COLO668 (cell line): ENCODE measurements at regions not wholly inside any gene's neighbourhood (a gene's known extent, or its start where the extent isn't known, plus 50 kb on each side); places are given as distances from the start of the nearest gene placed in this dataset.
"Not testable (repeated sequence)": the region's sequence is repeated elsewhere in the genome, so short reads cannot be mapped to it uniquely, and the experiment has no call there.

Source experiments
- DNase-seq: peaks from one replicate; lab custom pipeline; 2025; ENCODE audit not compliant: unreplicated experiment; lab: John Stamatoyannopoulos, UW

DNA sequence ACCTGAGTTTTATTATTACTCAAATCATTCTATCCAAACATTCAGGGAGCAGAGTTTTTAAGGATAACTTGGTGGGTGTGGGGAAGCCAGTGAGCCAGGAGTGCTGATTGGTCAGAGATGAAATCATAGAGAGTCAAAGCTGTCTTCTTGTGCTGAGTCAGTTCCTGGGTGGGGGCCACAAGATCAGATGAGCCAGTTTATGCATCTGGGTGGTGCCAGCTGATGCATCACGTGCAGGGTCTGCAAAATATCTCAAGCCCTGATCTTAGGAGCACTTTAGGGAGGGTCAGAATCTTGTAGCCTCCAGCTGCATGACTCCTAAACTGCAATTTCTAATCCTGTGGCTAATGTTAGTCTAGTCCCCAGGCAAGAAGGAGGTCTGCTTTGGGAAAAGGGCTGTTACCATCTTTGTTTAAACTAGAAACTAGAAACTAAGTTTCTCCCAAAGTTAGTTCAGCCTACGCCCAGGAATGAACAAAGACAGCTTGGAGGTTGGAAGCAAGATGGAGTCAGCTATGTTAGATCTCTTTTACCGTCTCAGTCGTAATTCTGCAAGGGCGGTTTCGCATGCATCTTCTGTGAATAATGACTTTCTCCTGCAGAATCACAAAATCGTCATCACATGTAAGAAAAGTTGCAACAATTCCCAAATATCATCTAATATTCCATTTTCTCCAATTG, 97.5 kb downstream of the ZNF664 start:
- DNase-seq: not testable (repeated sequence)

DNA sequence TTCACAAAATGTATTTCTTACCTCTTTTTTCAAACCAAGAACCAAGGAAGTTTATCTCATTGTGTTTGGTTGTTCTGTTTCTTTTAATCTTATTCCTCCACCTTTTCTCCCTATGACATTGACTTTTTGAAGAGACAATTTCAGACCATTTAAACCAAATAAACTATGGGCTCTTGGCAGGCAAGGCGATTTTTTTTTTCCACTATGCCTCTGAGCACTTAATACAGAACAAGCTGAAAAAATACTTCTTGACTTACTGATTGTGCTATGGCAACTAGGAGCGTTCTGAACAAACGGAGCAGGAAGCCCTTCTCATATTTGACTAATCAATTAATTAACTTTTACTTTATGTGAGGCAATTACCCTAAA, 98.0 kb downstream of the ZNF664 start:
- no peak for DNase-seq

DNA sequence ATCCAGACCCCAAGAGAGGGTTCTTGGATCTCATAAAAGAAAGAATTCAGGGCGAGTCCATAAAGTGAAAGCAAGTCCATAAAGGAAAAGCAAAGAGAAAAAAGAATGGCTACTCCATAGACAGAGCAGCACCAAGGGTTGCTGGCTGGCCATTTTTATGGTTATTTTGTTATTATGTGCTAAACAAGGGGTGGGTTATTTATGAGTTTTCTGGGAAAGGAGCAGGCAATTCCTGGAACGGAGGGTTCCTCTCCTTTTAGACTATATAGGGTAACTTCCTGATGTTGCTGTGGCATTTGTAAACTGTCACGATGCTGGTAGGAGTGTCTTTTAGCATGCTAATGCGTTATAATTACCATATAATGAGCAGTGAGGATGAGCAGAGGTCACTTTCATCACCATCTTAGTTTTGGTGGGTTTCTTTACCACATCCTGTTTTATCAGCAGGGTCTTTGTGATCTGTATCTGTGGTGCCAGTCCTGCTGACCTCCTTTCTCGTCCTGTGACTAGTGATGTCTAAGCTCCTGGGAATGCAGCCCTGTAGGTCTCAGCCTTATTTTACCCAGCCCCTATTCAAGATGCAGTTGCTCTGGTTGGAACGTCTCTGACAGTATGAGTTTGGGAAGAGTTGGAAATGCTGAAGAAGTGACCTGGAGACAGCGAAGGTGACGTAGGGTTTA, 100.5 kb downstream of the ZNF664 start:
- no peak for DNase-seq

DNA sequence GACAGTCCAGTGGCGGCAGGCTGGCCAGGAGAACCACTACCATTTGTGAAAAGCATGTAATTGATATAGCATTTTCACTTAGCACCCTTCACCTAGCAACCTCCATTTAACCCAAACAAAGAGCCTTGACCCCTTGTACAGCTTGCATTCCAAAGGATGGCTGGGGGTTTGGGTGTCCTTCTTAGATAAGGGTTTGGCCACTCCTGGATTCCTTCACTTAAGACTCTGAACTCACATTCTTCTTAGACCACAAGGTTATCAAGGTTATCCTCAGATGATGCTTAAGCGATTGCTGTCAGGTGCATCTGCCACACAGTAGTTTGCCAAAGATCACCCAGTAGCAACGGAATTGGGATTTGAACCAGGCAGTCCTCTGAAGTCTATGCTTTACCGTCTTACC, 102.8 kb downstream of the ZNF664 start:
- DNase-seq: no peak

DNA sequence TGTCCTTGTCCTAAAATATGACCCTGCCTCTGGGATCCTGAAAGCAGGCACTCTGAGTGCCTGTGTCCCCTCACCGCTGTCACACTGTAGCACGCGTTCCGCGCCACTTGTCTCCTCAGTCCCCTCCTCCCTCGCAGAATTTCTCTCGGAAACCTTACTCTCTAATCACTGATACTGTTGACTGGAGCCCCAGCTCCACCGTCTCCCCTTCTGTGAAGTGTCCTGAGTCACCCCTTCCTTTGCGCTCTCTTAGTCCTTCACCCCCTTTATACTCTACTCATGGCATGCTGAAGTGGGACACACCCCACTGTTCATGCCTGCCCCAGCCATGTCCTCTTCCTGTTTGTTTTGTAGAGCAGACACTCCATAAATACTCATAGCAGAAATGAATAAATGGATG, 104.7 kb downstream of the ZNF664 start:
- no peak for DNase-seq

DNA sequence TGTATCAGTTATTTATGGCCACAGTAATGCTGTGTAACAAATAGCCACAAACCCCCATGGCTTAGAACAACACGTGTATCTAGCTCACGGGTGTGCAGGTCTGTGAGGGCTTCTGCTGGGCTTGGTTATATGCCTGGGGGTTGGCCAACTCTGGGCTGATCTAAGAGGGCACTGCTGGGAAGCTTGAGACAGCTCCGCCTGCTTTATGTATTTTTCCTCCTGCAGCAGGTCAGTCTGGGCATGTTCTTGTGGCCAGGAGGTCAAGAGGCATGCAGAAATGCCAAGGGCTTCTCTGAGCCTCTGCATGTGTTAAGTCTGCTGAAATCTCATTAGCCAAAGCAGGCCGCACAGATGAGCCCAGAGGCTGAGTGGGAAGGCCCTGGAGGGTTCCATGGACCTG, 105.8 kb downstream of the ZNF664 start:
- no peak for DNase-seq

DNA sequence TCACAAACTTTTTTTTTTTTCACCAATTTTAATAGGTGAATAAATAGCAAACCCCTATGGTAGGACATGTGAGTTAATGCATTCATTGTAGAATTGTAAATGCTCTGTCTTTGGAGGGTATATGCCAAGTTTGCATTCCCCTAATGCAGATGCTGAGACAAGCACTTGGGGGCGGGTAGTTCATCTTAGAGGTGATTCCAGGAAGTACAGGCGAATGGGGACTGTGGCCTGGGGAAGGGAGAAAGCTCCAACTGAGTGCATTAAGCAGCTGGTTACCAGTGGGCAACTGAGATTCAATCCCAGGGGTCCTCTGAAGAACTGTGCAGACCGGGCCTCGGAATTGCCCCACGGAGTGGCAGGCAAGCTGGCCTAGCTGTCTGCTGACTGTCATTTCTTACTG, 107.6 kb downstream of the ZNF664 start:
- DNase-seq: no peak

DNA sequence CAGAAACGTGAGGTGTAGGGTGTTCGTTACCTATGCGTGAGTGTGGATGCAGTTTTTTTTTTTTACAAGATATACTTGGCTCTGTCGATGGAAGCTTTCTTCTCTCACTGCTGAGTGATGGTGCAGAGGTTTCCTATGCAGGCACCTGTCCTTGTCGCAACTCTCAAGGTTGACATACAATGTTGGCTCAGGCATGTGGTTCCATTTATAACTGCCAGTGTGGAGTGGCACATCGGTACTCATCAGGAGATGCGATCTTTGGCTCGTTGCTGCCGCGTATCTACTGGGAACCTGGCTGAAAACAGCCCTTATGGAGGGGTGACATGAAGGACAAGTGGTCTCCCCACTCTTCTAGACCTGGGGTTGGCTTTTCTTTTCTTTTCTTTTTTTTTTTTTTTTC, 109.0 kb downstream of the ZNF664 start:
- DNase-seq: no peak

DNA sequence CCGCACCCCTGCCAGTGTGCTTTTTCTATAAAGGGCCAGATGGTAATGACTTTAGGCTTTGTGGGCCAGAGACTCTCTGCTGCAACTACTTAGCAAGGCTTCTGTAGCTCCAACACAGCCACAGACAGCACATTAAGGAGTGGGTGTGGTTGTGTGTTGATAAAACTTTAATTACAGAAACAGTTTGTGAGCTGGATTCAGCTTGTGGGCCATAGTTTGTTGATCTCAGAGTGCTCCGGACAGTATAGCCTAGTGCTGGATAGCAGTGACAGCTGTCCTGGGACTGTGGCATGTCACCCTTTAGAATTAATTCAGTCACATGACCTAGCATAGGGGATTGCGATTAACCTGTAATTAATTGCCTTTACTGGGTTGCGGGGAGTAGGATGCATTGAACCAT, 109.7 kb downstream of the ZNF664 start:
- DNase-seq: no peak

DNA sequence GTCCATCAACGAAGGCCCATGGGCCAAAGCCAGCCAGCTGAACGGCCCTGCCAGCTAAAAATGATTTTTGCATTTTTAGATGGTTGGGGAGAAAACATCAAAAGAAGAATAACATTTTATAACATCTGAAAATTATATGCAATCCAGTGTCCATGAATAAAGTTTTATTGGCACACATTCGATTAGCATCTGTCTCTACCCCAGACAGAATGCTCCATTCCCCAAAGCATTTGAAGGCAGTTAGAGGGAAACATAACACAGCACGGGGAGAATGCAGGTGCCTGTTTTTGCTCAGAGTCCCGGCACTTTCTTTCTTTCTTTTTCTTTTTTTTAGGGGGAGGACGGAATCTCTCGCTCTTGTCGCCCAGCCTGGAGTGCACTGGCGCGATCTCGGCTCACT, 110.7 kb downstream of the ZNF664 start:
- no peak for DNase-seq

DNA sequence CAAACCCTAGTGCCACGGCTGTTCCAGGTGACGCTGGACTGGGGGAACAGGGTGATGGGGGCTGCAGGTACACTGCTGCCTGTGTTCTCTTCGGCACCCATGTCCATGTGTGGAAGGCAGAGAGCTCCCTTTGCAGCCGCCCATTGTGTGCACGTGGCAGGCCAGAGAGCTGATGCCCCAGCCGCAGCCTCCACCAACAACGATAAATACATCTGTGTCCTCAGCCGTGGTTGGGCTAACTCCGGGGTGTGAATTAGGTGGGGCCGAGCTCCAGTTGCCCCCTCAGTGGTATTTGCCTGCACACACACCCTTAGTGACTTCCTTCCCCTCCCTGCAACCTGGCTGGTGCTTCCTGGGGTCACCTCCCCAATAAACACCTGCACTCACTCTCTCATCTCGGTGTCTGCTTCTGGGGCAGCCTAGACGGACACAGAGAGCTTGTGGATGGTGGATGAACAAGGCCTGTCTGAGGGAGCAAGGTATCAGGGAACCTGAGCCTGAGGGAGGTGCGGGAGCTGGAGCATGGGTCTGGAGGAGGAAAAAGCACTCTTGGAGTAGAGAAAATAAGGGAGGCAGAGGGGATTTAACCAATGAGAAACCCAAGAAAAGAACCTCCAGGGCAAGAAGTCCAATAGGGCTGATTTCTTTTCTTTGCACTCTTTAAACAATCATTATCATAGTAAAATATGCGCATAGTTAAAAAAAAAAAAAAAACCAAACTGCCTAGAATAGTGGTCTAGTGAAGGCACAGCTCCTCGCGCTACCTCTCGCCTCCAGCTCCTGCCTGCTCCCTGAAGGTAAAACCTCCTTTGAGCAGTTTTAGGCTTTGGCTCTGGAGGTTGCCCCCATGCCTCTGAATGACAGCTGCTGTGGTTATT, 112.6 kb downstream of the ZNF664 start:
- DNase-seq: no peak

DNA sequence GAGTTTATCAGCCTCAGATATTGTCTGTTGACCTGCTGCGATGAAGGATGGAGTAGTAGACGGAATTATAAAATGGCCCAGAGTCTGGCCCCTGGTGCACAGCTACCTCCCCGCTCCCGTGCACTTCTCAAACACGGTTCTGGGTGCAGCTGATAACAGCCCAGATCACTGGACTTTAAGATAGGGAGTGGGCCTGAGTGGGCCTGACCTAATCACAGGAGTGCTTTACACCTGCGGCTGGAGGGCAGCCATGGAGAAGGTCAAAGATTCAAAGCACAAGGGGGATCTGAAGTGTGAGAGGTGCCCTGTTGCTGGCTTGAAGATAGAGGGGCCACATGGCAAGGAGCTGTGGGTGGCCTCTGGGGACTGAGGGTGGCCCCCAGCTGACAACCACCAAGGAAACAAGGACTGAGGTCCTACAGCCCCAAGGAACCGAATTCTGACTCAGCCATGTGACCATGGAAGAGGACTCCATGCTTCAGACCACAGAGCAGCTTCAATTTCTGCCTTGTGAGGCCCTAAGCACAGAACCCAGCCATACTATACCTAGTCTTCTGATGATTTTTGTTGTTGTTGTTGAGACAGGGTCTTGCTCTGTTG, 113.4 kb downstream of the ZNF664 start:
- DNase-seq: no peak

DNA sequence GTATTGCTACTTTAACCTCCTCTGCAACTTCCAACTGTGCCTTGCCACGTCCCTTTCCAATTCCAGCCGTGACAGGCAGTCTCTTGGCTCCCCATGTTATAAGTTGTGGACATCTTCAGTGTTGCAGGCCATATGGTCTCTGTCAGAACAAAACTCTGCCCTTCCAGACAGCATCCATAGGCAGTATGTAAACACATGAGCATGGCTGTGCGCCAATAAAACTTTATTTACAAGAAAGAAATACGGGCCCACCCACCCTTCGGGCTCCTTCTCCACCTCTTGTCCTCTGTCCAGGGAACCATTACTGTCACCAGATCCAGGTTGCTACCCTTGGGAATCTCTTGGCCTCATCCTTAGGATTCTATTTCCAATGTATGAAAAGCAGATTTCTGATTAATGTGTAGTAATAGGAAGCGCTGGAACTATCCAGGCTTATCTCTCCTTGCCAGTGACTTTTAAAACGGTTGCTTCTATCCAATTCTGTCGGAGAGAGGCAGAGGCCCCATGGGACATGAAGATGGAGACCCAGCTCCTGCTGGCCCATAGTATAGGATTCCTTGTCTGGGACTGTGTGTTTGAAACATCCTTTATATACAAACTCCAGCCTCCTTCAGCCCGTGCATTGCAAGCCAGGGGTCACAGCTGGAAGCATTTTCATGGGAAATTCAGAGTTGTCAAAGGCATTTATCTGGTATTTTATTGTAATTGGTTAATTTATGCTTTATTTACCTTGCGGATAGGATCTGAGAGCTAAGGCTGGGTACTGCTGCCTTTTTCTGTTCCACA, 114.4 kb downstream of the ZNF664 start:
- DNase-seq: no peak

DNA sequence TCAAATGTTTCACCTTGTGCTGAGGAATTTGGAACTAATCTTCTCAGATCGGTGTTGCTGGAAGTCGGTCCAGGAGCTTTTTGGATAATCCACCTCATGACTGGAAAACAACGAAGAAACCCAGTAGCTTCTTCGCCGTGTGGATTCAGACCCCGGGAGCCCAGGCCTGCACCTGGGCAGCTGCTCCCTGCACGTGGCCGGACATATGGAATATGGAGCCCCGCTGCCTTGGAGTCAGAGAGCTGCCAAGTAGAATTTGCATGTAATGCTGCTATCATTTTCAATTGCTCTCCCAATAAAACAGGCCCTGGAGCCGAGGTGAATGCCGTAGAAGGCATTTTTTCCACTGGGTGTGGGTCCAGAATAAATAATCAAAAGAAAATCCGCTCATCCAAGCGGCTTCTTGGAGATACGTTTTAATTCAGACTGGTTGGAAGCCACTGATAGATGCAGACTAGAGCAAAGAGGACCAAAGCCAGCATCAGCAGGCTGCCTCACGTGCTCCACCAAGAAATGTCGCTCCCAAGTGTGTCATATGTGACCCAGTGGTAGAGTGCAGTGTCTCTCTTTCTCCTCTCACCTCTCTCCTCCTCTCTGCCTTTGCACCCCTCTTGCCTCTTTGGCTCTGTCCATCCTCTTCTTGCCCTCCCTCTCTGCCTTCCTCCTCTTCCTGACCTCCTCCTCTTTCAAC, 115.3 kb downstream of the ZNF664 start:
- DNase-seq: no peak

DNA sequence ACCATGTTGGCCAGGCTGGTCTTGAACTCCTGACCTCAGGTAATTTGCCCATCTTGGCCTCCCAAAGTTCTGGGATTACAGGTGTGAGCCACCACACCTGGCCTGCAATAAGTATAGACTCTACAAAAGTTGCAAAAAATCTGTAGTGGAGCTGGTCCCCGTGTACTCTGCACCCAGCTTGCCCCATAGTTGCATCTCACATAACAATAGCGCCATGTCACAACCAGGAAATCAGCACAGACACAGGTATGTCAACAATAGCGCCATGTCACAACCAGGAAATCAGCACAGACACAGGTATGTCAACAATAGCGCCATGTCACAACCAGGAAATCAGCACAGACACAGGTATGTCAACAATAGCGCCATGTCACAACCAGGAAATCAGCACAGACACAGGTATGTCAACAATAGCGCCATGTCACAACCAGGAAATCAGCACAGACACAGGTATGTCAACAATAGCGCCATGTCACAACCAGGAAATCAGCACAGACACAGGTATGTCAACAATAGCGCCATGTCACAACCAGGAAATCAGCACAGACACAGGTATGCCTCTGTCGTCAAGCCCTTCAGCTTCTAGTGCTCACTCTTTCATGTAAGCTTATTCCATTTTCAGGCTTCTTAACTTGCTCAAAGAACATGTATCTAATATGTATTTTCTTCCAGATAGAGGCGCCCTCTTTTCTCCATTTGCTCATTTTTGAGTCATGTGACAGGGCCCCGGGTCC, 116.3 kb downstream of the ZNF664 start:
- DNase-seq: not testable (repeated sequence)

DNA sequence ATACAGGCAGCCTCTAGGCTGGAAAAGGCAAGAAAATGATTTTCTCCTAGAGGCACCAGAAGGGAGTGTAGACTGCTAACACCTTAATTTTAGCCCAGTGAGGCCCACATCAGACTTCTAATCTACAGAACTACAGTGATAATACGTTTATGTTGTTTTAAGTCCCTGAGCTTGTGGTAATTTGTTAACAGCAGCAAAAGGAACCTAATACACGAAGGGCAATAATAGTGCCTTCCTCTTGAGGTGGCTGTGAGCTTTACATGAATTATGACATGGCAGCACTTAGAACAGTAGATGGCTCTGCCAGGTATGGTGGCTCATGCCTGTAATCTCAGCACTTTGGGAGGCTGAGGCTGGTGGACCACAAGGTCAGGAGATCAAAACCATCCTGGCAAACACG, 118.8 kb downstream of the ZNF664 start:
- DNase-seq: no peak

DNA sequence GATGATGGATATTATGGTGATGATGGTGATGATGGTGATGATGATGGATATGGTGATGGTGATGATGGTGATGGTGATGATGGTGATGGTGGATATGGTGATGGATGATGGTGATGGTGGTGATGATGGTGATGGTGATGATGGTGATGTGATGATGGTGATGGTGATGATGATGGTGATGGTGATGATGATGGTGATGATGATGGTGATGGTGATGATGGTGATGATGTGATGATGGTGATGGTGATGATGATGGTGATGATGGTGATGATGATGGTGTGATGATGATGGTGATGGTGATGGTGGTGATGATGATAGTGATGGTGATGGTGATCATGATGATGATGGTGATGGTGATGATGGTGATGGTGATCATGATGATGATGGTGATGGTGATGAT, 119.5 kb downstream of the ZNF664 start:
- not testable (repeated sequence) for DNase-seq

DNA sequence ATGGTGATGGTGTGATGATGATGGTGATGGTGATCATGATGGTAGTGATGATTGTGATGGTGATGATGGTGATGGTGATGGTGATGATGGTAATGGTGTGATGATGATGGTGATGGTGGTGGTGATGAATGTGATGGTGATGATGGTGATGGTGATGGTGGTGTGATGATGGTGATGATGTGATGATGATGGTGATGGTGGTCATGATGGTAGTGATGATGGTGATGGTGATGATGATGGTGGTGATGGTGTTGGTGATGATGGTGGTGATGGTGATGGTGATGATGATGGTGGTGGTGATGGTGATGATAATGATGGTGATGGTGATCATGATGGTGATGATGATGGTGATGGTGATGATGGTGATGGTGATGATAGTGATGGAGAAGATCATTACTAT, 120.3 kb downstream of the ZNF664 start:
- no peak for DNase-seq

DNA sequence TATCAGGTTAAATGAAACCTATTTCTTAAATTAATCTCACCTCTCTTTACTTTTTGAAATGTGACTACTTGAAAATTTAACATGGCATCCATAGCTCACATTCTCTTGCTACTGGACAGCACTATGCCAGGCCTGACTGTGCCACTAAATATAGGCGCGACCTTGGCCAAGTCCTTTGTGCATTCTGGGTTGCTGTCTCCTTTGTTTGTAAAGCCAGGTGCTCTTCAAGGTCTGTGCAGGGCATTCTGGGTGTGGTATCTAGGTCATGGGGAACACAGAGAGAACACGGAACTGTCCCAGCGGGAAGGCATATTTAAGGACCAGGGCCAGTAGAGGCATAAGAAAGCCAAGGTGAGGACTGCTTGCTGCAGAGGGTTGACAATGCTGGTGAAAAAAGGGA, 121.2 kb downstream of the ZNF664 start:
- peak; percentile 37 for DNase-seq

DNA sequence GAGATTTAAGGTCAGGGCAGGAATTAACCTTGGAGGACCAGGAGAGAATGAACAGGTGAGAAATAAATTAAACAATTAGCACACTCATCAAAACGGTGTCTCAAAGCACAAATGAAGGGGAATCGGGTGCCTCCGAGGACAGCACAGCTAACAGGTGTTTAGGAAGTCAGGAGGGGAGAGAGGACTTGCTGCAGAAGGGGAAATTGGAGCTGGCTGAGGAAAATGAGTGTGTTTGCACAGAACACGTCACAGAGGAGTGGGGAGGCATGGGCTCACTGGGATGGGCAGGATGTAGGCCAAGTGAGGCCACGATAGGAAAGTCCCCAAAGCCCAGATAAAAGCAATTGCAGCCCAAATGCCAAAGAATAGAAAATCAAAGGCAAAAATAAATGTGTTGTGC, 121.7 kb downstream of the ZNF664 start:
- peak; percentile 73 for DNase-seq
